Upper lobe of left lung (tissue), 6 donors: ENCODE measurements at regions not wholly inside any gene's neighbourhood (a gene's known extent, or its start where the extent isn't known, plus 50 kb on each side); places are given as distances from the start of the nearest gene placed in this dataset.

Experiments used
- ATAC-seq, 2 donors: fragments of 200-7000 bp; cut with Tn5 transposase; one replicate each; pipeline ENCODE4 v1.9.1; 2022; ENCODE audit warnings: mild to moderate bottlenecking in 2 of 2, moderate library complexity in 2 of 2; ENCODE audit not compliant: low FRiP score in 2 of 2
- DNase-seq, 2 donors: peaks; one replicate each; pipeline ENCODE4 v3.0.0-alpha.2; 2019 to 2020
- H3K27ac ChIP-seq, 4 donors: fragments of 200-600 bp; sonication (generic); one replicate each; pipeline ENCODE4 v1.5.1; 2016 to 2019
- H3K27me3 ChIP-seq, 4 donors: fragments of 200-600 bp; sonication (generic); one replicate each; pipeline ENCODE4 v1.5.1; 2017 to 2019
- H3K36me3 ChIP-seq, 4 donors: fragments of 200-600 bp; sonication (generic); one replicate each; pipeline ENCODE4 v1.5.1; 2016 to 2019
- H3K4me1 ChIP-seq, 4 donors: fragments of 200-600 bp; sonication (generic); one replicate each; pipeline ENCODE4 v1.5.1; 2018 to 2019
- H3K4me3 ChIP-seq, 4 donors: fragments of 200-600 bp; sonication (generic); one replicate each; pipeline ENCODE4 v1.5.1; 2017 to 2019; ENCODE audit warnings: mild to moderate bottlenecking in 2 of 4, moderate library complexity in 1 of 4
- H3K9me3 ChIP-seq, 4 donors: fragments of 200-600 bp; sonication (generic); one replicate each; pipeline ENCODE4 v1.5.1; 2018 to 2019
- EP300 ChIP-seq, 4 donors: sonication (generic); formaldehyde crosslinking; IDR thresholded peaks; one replicate each; pipeline ENCODE4 v1.5.1; 2017; ENCODE audit warnings: antibody characterized with exemption in 4 of 4, control low read depth in 2 of 4
- POLR2A ChIP-seq, 4 donors: fragments of 450-650 bp; IDR thresholded peaks; one replicate each; pipeline ENCODE4 v1.5.1; 2016 to 2017; ENCODE audit warnings: antibody characterized with exemption in 4 of 4, mild to moderate bottlenecking in 2 of 4
- POLR2AphosphoS5 ChIP-seq, 2 donors: sonication (generic); formaldehyde crosslinking; IDR thresholded peaks; one replicate each; pipeline ENCODE4 v1.5.1; 2017; ENCODE audit warnings: antibody characterized with exemption in 2 of 2
- WGBS, 2 donors: methylation state at CpG; one replicate each; pipeline ENCODE4 v1.1.5; 2017 to 2018; 5-methylcytosine and 5-hydroxymethylcytosine counted together
- TF ChIP-seq, protein P1 (sequence below), 6 experiments: fragments of 450-650 bp in 4 of 6; fragments of 200-600 bp in 2 of 6; sonication (generic) in 2 of 6; IDR thresholded peaks; one replicate each; pipeline ENCODE4 v1.5.1; 2016 to 2019; ENCODE audit warnings: antibody characterized with exemption in 6 of 6
- donor health status: DM: no; HTN: no; CAD: no; lungs with moderate emphysema.
- donor health status: DM: no; HTN: yes; CAD: no; lungs with severe emphysema.

DNA sequence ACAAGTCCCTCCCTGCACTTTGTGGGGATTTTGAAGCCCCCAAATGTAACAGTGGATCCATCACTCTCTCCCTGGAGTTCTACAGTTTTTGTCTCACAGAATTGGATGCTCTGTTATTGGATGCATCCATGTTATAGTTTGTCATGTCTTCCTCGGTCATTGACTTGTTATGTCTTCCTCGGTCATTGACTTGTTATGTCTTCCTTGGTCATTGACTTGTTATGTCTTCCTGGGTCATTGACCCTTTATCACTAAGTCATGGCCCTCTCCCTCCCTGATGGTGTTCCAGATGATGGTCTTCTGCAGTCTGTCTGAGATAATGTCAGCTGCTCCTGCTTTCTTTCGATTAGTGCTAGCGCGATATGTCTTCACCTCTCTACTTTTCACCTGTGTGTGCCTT lies 981.5 kb downstream of the BRD1 start:
- Histone ChIP-seq H3K27me3 (no peaks in the 10 kb centered on the region), H3K4me1 (no peaks in the 10 kb centered on the region), H3K4me3 (no peak overlapping the region), H3K27ac (no peak overlapping the region), H3K36me3 (no peaks in the 10 kb centered on the region), H3K9me3 (no peaks in the 10 kb centered on the region)
- no peak for DNase-seq
- WGBS, 2 donors = 83 to 92% methylated on average over 5 of the region's 5 CpGs
- ATAC-seq = no peak
- TF ChIP-seq, protein P1, sequence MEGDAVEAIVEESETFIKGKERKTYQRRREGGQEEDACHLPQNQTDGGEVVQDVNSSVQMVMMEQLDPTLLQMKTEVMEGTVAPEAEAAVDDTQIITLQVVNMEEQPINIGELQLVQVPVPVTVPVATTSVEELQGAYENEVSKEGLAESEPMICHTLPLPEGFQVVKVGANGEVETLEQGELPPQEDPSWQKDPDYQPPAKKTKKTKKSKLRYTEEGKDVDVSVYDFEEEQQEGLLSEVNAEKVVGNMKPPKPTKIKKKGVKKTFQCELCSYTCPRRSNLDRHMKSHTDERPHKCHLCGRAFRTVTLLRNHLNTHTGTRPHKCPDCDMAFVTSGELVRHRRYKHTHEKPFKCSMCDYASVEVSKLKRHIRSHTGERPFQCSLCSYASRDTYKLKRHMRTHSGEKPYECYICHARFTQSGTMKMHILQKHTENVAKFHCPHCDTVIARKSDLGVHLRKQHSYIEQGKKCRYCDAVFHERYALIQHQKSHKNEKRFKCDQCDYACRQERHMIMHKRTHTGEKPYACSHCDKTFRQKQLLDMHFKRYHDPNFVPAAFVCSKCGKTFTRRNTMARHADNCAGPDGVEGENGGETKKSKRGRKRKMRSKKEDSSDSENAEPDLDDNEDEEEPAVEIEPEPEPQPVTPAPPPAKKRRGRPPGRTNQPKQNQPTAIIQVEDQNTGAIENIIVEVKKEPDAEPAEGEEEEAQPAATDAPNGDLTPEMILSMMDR (IDR thresholded peaks at IDR 0.05) = no peak
- no peak for TF ChIP-seq POLR2A (IDR thresholded peaks at IDR 0.05)
- no peak for TF ChIP-seq POLR2AphosphoS5 (IDR thresholded peaks at IDR 0.05)

DNA sequence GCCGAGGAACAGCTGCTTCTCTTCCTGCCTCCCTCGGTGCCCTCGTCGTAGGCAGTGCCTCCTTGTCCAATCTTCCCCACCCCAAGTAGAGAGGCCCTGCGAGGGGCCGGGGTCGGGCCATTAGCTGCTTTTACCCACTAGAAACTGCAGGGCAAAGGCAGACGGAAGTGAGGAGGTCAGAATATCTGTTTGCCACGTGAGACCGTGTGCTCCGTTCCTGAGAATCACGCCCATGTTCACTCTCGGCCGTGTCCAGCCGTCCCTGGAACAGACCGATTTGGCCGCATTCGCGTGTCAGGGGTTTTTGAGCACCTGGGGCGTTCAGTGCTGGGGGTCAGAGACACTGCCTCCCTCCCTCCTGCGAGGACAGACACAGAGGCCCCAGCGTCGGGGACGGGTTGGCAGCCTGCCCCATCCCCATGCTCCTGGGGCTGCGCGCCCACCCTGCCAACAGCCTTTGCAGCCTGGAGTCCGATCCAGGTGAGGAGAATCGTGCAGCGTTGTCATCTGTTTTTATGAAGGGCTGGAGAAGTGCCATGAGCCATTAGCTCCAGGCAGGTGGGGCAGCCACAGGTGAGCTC lies 982.2 kb downstream of the BRD1 start:
- Histone ChIP-seq H3K9me3 (no peaks in the 10 kb centered on the region), H3K36me3 (no peaks in the 10 kb centered on the region), H3K4me1 (no peaks in the 10 kb centered on the region), H3K27me3 (no peaks in the 10 kb centered on the region), H3K27ac (no peak overlapping the region), H3K4me3 (no peak overlapping the region)
- DNase-seq (no peak), ATAC-seq (no peak)
- WGBS, 2 donors = 86 to 90% methylated on average over 29 of the region's 29 CpGs
- TF ChIP-seq POLR2A (IDR thresholded peaks at IDR 0.05) (no peak), EP300 (IDR thresholded peaks at IDR 0.05) (no peak), POLR2AphosphoS5 (IDR thresholded peaks at IDR 0.05) (no peak)
- TF ChIP-seq, protein P1 (IDR thresholded peaks at IDR 0.05) = no peak

DNA sequence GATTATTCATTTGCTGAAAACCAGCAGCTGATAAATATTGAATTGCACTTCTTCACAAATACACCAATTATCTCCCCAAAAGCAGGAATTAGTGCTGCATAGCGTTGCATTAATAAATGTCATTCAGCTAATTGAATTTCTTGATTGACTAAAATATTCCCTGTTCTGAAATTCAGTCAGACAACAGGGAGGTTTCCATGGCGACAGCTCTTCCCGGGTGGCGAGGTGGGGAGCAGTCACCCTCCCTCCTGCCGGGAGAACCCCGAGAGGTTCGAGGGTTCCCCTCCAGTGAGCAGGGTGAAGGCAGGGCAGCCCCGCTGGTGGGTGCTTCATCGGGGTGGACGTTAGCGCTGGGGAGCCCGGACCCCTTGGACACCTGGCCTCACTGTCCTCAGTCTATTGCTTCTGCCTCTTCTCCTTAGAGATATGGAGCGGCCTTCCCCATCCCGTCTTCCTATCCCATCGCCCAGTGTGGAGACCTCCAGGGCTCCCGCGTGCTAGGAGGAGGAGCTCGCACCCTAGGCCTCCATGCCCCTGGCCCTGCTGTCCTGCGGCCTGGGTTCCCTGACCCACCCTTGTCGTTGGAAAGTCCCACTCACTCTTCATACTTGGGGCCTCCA lies 983.5 kb downstream of the BRD1 start:
- no peak for ATAC-seq
- Histone ChIP-seq H3K9me3 (no peaks in the 10 kb centered on the region), H3K4me1 (no peaks in the 10 kb centered on the region), H3K4me3 (no peak overlapping the region), H3K27me3 (no peaks in the 10 kb centered on the region), H3K27ac (no peak overlapping the region), H3K36me3 (no peaks in the 10 kb centered on the region)
- DNase-seq = no peak
- no peak for TF ChIP-seq EP300 (IDR thresholded peaks at IDR 0.05)
- no peak for TF ChIP-seq POLR2A (IDR thresholded peaks at IDR 0.05)
- WGBS, 2 donors = 82 to 84% methylated on average over 15 to 18 of the region's 20 CpGs

DNA sequence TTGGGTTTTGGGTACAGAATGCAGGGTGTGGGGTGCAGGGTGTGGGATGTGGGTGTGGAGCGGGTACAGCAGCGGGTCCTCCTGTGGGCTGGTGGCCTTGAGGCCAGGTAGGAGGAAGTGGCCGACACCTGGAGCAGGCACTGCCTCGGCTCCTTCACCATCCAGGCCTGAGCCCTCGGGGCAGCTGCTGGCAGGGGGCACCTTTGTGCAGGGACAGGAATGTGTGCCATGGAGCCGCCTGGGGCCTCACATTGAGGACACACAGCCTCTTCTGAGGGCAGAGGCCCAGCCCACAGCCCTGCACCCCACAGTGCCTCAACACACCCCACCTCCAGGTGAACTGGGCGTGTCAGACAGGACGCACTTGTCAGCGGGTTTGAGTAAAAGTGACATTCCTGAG lies 984.0 kb downstream of the BRD1 start:
- WGBS, 2 donors = 48 to 67% methylated on average over 8 to 9 of the region's 9 CpGs
- Histone ChIP-seq H3K9me3 (no peaks in the 10 kb centered on the region), H3K27ac (no peak overlapping the region), H3K27me3 (no peaks in the 10 kb centered on the region), H3K36me3 (no peaks in the 10 kb centered on the region), H3K4me3 (no peak overlapping the region), H3K4me1 (no peaks in the 10 kb centered on the region)
- no peak for TF ChIP-seq POLR2AphosphoS5 (IDR thresholded peaks at IDR 0.05)
- TF ChIP-seq EP300 (IDR thresholded peaks at IDR 0.05) = no peak
- DNase-seq = no peak
- no peak for ATAC-seq

DNA sequence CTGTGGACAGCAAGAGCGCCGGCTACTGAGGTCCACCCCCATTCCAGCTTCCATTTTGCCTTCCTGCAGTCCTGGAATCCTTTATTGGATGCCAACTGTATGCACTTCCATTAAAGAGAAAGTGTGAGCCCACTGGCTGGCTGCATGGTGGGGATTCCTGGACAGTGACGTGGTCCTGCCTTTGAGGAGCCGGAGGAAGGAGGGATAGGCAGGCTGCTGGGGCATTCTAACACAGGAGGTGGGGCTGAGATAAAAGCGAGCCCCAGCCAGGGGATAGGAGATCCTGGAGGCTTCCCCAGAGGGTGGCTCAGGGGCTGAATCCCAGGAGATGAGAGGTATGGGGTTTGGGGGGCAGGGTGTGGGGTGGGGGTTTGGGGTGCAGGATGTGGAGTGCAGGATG lies 984.7 kb downstream of the BRD1 start:
- Histone ChIP-seq H3K4me3 (no peak overlapping the region), H3K4me1 (no peaks in the 10 kb centered on the region), H3K36me3 (no peaks in the 10 kb centered on the region), H3K27me3 (no peaks in the 10 kb centered on the region), H3K27ac (no peak overlapping the region), H3K9me3 (no peaks in the 10 kb centered on the region)
- WGBS, 2 donors = 68 to 76% methylated on average over 5 of the region's 5 CpGs
- ATAC-seq = no peak
- no peak for TF ChIP-seq POLR2AphosphoS5 (IDR thresholded peaks at IDR 0.05)
- TF ChIP-seq EP300 (IDR thresholded peaks at IDR 0.05) = no peak
- no peak for TF ChIP-seq POLR2A (IDR thresholded peaks at IDR 0.05)
- no peak for DNase-seq

DNA sequence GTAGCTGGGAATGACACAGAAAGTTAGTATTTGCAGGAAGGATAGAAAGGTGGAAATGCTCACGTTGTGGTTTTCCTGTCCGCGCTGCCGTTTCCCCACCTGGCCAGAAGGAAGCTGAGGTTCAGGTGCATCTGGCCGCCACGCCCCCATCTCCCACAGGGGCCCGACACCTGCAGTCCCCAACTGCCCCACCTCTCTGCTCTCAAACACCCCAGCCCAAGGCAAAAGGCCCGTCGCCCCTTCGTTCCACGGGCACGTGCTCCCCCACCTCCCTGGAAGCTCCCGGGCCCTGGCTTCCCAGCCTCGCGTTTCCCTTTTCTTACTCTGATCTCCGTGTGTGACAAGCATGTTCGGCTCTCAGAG lies 985.1 kb downstream of the BRD1 start:
- TF ChIP-seq, protein P1 (IDR thresholded peaks at IDR 0.05) = no peak
- no peak for TF ChIP-seq POLR2AphosphoS5 (IDR thresholded peaks at IDR 0.05)
- TF ChIP-seq EP300 (IDR thresholded peaks at IDR 0.05) = no peak
- no peak for TF ChIP-seq POLR2A (IDR thresholded peaks at IDR 0.05)
- ATAC-seq (no peak), DNase-seq (no peak)
- Histone ChIP-seq H3K36me3 (no peaks in the 10 kb centered on the region), H3K9me3 (no peaks in the 10 kb centered on the region), H3K27ac (no peak overlapping the region), H3K27me3 (no peaks in the 10 kb centered on the region), H3K4me1 (no peaks in the 10 kb centered on the region), H3K4me3 (no peak overlapping the region)
- 75% methylated on average over 17 of the region's 17 CpGs for WGBS, 2 donors
